ENCODE measurements at regions not wholly inside any gene's neighbourhood (a gene's known extent, or its start where the extent isn't known, plus 50 kb on each side); places are given as distances from the start of the nearest gene placed in this dataset.

DNA sequence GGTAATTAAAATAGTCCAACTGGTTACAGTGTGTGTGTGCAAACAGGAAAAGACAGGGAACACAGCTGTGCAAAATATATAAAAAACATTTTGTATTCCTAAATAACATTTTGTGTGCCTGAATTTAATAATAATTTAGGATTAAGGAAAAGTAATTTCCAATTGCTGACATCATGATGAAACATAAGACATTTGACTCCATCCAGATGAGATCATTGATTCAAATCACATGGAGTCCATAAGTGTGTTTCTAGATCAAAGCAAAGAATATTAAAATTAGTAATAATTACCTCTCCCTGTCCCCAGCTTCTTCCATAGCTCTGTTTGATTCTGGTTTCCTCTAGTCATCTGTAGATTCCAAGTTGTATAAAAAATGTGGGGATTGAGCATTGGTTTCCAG lies 64.6 kb upstream of the BTN3A2 start:
- no peak overlapping the region for H3K27ac ChIP-seq
- no peak overlapping the region for H3K9ac ChIP-seq
- H4K20me1 ChIP-seq (ENCODE audit: insufficient read depth), result no peaks in the 10 kb centered on the region
- no peaks in the 10 kb centered on the region for H3K27me3 ChIP-seq (ENCODE audit: insufficient read depth, low read depth)
- TF ChIP-seq CTCF (conservative IDR thresholded peaks at IDR 0.05; ENCODE audit: low read depth, low read length), result no peak
- H3K4me3 ChIP-seq (IDR thresholded peaks at IDR 0.05; ENCODE audit: insufficient read depth, low read depth, low read length), result no peak overlapping the region
- H3K4me1 ChIP-seq (ENCODE audit: low read depth, poor library complexity, severe bottlenecking), result peaks cover 57% of the 10 kb centered on the region
- H3K79me2 ChIP-seq (ENCODE audit: insufficient read depth, low read depth), result no peaks in the 10 kb centered on the region
- no peak overlapping the region for H2AFZ ChIP-seq (ENCODE audit: low read depth)
- peak overlapping the region; percentile 58; the same call in 1 of the 2 replicates for H3K4me2 ChIP-seq
- no peaks in the 10 kb centered on the region for H3K36me3 ChIP-seq (ENCODE audit: insufficient read depth)

DNA sequence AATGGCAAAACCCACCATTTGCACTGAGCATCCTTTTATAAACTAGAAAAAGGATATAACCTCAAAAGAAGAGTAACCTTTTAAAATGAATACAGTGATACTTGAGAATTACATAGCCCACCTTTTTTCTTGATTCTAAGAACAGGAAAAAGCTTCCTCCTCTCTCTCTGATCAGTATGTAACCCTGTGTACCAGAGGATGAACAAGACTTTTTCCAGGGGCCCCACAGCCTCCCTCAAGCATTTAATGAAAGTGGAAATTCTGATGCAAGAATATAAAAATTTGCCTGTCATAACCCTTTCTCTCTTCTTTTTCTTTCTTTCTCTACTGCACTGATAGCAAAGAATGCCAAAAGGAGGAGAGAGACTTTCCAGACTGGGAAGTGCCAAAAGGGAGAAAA lies 64.2 kb upstream of the BTN3A2 start:
- H3K79me2 ChIP-seq (ENCODE audit: insufficient read depth, low read depth), result no peaks in the 10 kb centered on the region
- no peak for TF ChIP-seq CTCF (conservative IDR thresholded peaks at IDR 0.05; ENCODE audit: low read depth, low read length)
- no peaks in the 10 kb centered on the region for H3K27me3 ChIP-seq (ENCODE audit: insufficient read depth, low read depth)
- H3K36me3 ChIP-seq (ENCODE audit: insufficient read depth), result no peaks in the 10 kb centered on the region
- peak overlapping the region; percentile 58 for H3K4me2 ChIP-seq
- no peak overlapping the region for H3K4me3 ChIP-seq (IDR thresholded peaks at IDR 0.05; ENCODE audit: insufficient read depth, low read depth, low read length)
- no peak overlapping the region; the same call in 1 of the 2 replicates for H3K27ac ChIP-seq
- no peak overlapping the region for H3K9ac ChIP-seq
- H4K20me1 ChIP-seq (ENCODE audit: insufficient read depth), result no peaks in the 10 kb centered on the region
- H3K4me1 ChIP-seq (ENCODE audit: low read depth, poor library complexity, severe bottlenecking), result peaks cover 57% of the 10 kb centered on the region
- no peak overlapping the region for H2AFZ ChIP-seq (ENCODE audit: low read depth)

DNA sequence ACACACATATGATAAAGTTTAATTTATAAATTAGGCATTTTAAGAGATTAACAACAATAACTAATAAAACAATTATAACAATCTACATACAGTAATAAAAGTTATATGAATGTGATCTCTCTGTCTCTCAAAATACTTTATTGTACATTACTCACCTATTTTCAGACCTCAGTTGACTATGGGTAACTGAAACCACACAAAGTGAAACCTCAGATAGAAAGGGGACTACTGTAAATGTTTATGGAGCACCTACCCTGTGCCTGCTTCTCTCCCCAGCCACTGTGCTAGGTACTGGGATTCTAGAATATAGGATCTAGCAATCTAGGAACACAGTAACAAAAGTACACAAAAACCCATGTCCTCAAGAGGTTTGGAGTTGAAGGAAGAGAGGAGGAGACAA lies 63.4 kb upstream of the BTN3A2 start:
- Histone ChIP-seq H3K4me1 (ENCODE audit: low read depth, poor library complexity, severe bottlenecking) (peaks cover 54% of the 10 kb centered on the region), H3K36me3 (ENCODE audit: insufficient read depth) (no peaks in the 10 kb centered on the region), H3K4me2 (peak overlapping the region; percentile 58), H3K79me2 (ENCODE audit: insufficient read depth, low read depth) (no peaks in the 10 kb centered on the region), H3K4me3 (IDR thresholded peaks at IDR 0.05; ENCODE audit: insufficient read depth, low read depth, low read length) (no peak overlapping the region), H3K9ac (no peak overlapping the region), H3K27me3 (ENCODE audit: insufficient read depth, low read depth) (no peaks in the 10 kb centered on the region), H3K27ac (no peak overlapping the region; the same call in 1 of the 2 replicates), H2AFZ (ENCODE audit: low read depth) (no peak overlapping the region), H4K20me1 (ENCODE audit: insufficient read depth) (no peaks in the 10 kb centered on the region)
- no peak for TF ChIP-seq CTCF (conservative IDR thresholded peaks at IDR 0.05; ENCODE audit: low read depth, low read length)

GRCh38 chr6:26302941-26303559 lies 61.9 kb upstream of the BTN3A2 start:
- no peak overlapping the region for H2AFZ ChIP-seq (ENCODE audit: low read depth)
- H3K36me3 ChIP-seq (ENCODE audit: insufficient read depth), result no peaks in the 10 kb centered on the region
- no peak overlapping the region for H3K27ac ChIP-seq
- TF ChIP-seq CTCF (conservative IDR thresholded peaks at IDR 0.05; ENCODE audit: low read depth, low read length), result no peak
- peaks cover 59% of the 10 kb centered on the region for H3K4me1 ChIP-seq (ENCODE audit: low read depth, poor library complexity, severe bottlenecking)
- no peak overlapping the region for H3K9ac ChIP-seq
- H3K27me3 ChIP-seq (ENCODE audit: insufficient read depth, low read depth), result no peaks in the 10 kb centered on the region
- no peaks in the 10 kb centered on the region for H3K79me2 ChIP-seq (ENCODE audit: insufficient read depth, low read depth)
- no peaks in the 10 kb centered on the region for H4K20me1 ChIP-seq (ENCODE audit: insufficient read depth)
- no peak overlapping the region for H3K4me3 ChIP-seq (IDR thresholded peaks at IDR 0.05; ENCODE audit: insufficient read depth, low read depth, low read length)
- H3K4me2 ChIP-seq, result no peak overlapping the region
